ENCODE measurements at regions not wholly inside any gene's neighbourhood (a gene's known extent, or its start where the extent isn't known, plus 50 kb on each side); places are given as distances from the start of the nearest gene placed in this dataset.

- TF ChIP-seq CTCF (IDR thresholded peaks at IDR 0.05; ENCODE audit: low read depth, low read length), result no peak
- no peak for DNase-seq (ENCODE audit: extremely low read depth, low read depth)
These were observed 785.6 kb downstream of the BRD1 start for GRCh38 chr22:49042066-49042465.

DNA sequence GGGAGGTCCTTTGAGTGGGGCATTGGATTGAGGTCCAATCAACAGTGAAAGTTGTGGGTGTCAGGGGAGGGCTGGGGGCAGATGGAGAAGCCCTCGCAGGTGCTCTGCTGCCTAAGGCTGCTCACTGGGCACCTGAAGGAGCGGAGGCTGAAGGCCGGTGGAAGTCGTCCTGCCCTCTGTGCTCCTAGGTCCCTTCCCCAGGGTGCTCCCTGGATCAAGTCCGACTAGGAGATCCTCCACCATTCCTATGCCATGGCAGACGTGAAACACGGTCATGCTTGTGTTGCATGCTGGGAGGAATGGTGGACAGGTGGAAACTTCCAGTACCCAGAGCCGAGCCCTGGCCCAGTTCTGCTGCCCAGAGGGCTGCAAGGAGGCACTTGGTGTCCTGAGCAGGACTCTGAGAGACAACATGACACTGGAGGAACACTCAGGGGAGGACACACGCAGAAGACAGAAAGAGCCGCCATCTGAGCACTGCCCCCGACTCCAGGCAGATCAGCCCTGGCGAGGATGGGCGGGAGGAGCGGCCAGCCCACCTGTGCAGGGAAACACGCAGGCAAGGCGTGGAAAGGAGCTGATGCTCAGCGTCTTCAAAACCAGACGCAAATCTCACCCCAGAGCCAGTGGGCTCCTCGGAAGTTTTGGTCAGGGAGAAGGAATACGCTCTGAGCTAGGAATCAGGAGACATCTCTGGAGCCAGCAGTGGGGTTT lies 786.8 kb downstream of the BRD1 start:
- no peak for TF ChIP-seq CTCF (IDR thresholded peaks at IDR 0.05; ENCODE audit: low read depth, low read length)
- no peak for DNase-seq (ENCODE audit: extremely low read depth, low read depth)

DNA sequence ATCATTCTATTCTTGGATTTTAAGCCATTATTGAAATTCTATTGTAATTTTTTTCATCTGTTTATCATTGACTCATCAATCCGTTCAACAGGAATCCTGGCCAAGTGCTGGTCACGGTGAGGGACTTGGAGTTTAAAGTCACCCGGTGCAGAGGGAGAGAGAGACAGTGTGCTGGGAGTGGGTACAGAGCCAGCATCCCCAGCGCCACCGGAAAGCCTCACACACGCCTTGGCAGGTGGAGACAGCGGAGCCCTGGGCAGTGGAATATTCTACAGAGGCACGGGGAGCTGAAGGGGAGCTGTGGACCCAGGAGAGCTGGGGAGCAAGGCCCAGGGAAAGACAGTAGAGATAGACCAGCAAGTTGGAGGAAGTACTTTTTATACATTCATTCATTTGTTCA lies 787.6 kb downstream of the BRD1 start:
- no peak for DNase-seq (ENCODE audit: extremely low read depth, low read depth)
- TF ChIP-seq CTCF (IDR thresholded peaks at IDR 0.05; ENCODE audit: low read depth, low read length), result no peak

GRCh38 chr22:49039625-49040024 lies 788.0 kb downstream of the BRD1 start:
- DNase-seq (ENCODE audit: extremely low read depth, low read depth), result no peak
- no peak for TF ChIP-seq CTCF (IDR thresholded peaks at IDR 0.05; ENCODE audit: low read depth, low read length)

DNA sequence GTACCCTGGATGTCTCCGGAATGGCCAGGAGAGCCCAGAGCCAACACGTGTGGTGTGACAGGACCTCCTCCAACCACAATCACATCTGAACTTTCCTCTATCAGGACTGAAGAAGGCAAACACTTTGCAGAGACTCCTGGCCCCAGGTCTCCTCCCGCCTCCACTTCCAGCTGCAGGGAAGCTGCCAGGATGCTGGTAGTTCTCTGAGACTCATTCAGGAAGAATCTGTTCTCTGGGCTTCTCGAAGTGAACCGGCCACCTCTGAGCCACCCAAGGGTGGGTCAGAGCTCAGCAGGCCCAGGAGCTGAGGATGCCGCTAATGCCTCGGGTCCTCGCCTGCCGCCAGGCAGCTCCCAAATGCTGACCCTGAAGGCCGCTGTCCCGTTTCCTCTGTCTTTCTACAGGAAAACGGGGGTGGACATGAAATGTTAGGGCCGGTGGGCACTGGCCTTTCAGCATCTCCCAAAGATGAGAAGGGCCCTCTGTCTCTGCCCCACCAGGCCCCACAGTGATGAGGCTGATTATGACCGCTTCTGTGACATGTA lies 789.9 kb downstream of the BRD1 start:
- no peak for TF ChIP-seq CTCF (IDR thresholded peaks at IDR 0.05; ENCODE audit: low read depth, low read length)
- no peak for DNase-seq (ENCODE audit: extremely low read depth, low read depth)

DNA sequence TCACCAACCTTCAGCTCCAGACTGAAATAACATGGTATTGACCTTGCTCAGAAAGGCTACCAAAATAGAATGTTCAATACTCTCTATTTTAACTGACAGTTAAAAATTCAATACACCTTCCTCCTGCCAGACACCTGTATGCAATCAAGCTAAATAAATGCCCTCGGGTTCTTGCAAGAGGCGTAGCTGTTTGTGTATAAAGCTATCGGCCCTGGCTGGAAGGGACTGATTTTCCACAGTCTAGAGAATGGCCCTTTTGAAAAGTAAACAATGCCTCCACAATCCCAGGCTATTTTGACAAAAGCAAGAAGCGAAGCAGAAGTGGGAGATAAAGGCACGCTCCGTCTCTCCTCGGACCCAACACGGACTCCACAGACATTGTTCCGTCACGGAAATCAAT lies 791.2 kb downstream of the BRD1 start:
- no peak for TF ChIP-seq CTCF (IDR thresholded peaks at IDR 0.05; ENCODE audit: low read depth, low read length)
- no peak for DNase-seq (ENCODE audit: extremely low read depth, low read depth)

GRCh38 chr22:49035818-49036457 lies 791.7 kb downstream of the BRD1 start:
- no peak for DNase-seq (ENCODE audit: extremely low read depth, low read depth)
- no peak for TF ChIP-seq CTCF (IDR thresholded peaks at IDR 0.05; ENCODE audit: low read depth, low read length)
